WTC11 (cell line): ENCODE measurements at regions not wholly inside any gene's neighbourhood (a gene's known extent, or its start where the extent isn't known, plus 50 kb on each side); places are given as distances from the start of the nearest gene placed in this dataset.

Source experiments
- ATAC-seq: fragments of 200-7000 bp; cut with Tn5 transposase; 2 replicates; pipeline ENCODE4 v1.10.0; 2021; ENCODE audit warnings: mild to moderate bottlenecking, moderate library complexity
- CTCF ChIA-PET: fragments of 300-600 bp; sonication (Branson Sonifier 250); formaldehyde crosslinking; loops from one replicate; lab custom pipeline; 2021; ENCODE audit warnings: antibody characterized with exemption; lab: Charles Lee
- POLR2A ChIA-PET: fragments of 350-600 bp; sonication (Branson Sonifier 250); formaldehyde crosslinking; loops from one replicate; lab custom pipeline; 2021; ENCODE audit warnings: antibody characterized with exemption; lab: Charles Lee
- DNase-seq: peaks from one replicate; pipeline ENCODE4 v3.0.0; 2021; ENCODE audit warnings: low spot score
- H3K27ac Mint-ChIP-seq: 2 replicates; pipeline ENCODE4 v1.8.0; 2021; ENCODE audit warnings: mixed read lengths
- H3K27me3 Mint-ChIP-seq: 2 replicates; pipeline ENCODE4 v1.8.0; 2021; ENCODE audit warnings: low read depth, mild to moderate bottlenecking, moderate library complexity, mixed read lengths
- H3K36me3 Mint-ChIP-seq: 2 replicates; pipeline ENCODE4 v1.8.0; 2021; ENCODE audit warnings: mixed read lengths
- H3K4me1 Mint-ChIP-seq: 2 replicates; pipeline ENCODE4 v1.8.0; 2022; ENCODE audit warnings: mixed read lengths
- H3K4me3 Mint-ChIP-seq: 2 replicates; pipeline ENCODE4 v1.8.0; 2021; ENCODE audit warnings: mild to moderate bottlenecking, moderate library complexity, mixed read lengths
- H3K9me3 Mint-ChIP-seq: 2 replicates; pipeline ENCODE4 v1.8.0; 2021; ENCODE audit warnings: mixed read lengths
- AR ChIP-seq: fragments of 250-450 bp; sonication (Bioruptor Pico); IDR thresholded peaks from 2 replicates; pipeline ENCODE4 v1.9.0; 2021; ENCODE audit warnings: mild to moderate bottlenecking
- ELF4 ChIP-seq: sonication (generic); formaldehyde crosslinking; IDR thresholded peaks from 2 replicates; pipeline ENCODE4 v1.8.1; 2022; ENCODE audit warnings: low read depth, mild to moderate bottlenecking, moderate library complexity, missing genetic modification reagents
- FOXP1 ChIP-seq: sonication (generic); formaldehyde crosslinking; IDR thresholded peaks from 2 replicates; pipeline ENCODE4 v1.8.0; 2022; ENCODE audit warnings: missing genetic modification reagents, mild to moderate bottlenecking, moderate library complexity, borderline replicate concordance
- HMGA2 ChIP-seq: fragments of 250-450 bp; sonication (Bioruptor Pico); IDR thresholded peaks from 2 replicates; pipeline ENCODE4 v1.4.0; 2021; ENCODE audit warnings: mild to moderate bottlenecking, moderate library complexity
- IRF2 ChIP-seq: sonication (generic); formaldehyde crosslinking; IDR thresholded peaks from 2 replicates; pipeline ENCODE4 v1.8.0; 2022; ENCODE audit warnings: low read depth, missing genetic modification reagents, borderline replicate concordance
- NFATC4 ChIP-seq: fragments of 250-450 bp; sonication (Bioruptor Pico); IDR thresholded peaks from 2 replicates; pipeline ENCODE4 v1.9.0; 2021; ENCODE audit warnings: mild to moderate bottlenecking
- NFYB ChIP-seq: sonication (generic); formaldehyde crosslinking; conservative IDR thresholded peaks from 2 replicates; pipeline ENCODE4 v1.8.0; 2022; ENCODE audit warnings: low read depth, missing genetic modification reagents
- NR1H2 ChIP-seq: sonication (generic); formaldehyde crosslinking; IDR thresholded peaks from 2 replicates; pipeline ENCODE4 v1.9.0; 2021; ENCODE audit warnings: mild to moderate bottlenecking, moderate library complexity, missing genetic modification reagents
- RORB ChIP-seq: fragments of 250-450 bp; sonication (Bioruptor Pico); IDR thresholded peaks from 2 replicates; pipeline ENCODE4 v1.9.0; 2021; ENCODE audit warnings: mild to moderate bottlenecking
- TCF7 ChIP-seq: sonication (generic); formaldehyde crosslinking; IDR thresholded peaks from 2 replicates; pipeline ENCODE4 v1.8.0; 2022; ENCODE audit warnings: mild to moderate bottlenecking, low read depth, missing genetic modification reagents, moderate library complexity
- ZNF219 ChIP-seq: sonication (generic); formaldehyde crosslinking; IDR thresholded peaks from 2 replicates; pipeline ENCODE4 v1.8.0; 2023; ENCODE audit warnings: missing genetic modification reagents, mild to moderate bottlenecking, borderline replicate concordance
- ZNF263 ChIP-seq: sonication (generic); formaldehyde crosslinking; IDR thresholded peaks from 2 replicates; pipeline ENCODE4 v1.8.1; 2022; ENCODE audit warnings: low read depth, mild to moderate bottlenecking, moderate library complexity, missing genetic modification reagents
- ZNF396 ChIP-seq: fragments of 250-450 bp; sonication (Bioruptor Pico); IDR thresholded peaks from 2 replicates; pipeline ENCODE4 v1.8.0; 2021; ENCODE audit warnings: mild to moderate bottlenecking, moderate library complexity, borderline replicate concordance
- ZNF423 ChIP-seq: fragments of 250-450 bp; sonication (Bioruptor Pico); IDR thresholded peaks from 2 replicates; pipeline ENCODE4 v2.1.2; 2022; ENCODE audit warnings: mild to moderate bottlenecking, moderate library complexity
- TF ChIP-seq, protein P1 (sequence below): sonication (generic); formaldehyde crosslinking; IDR thresholded peaks from 2 replicates; pipeline ENCODE4 v1.8.1; 2023; ENCODE audit warnings: mild to moderate bottlenecking, missing genetic modification reagents
- TF ChIP-seq, protein P2 (sequence below): sonication (generic); formaldehyde crosslinking; IDR thresholded peaks from 2 replicates; pipeline ENCODE4 v1.8.1; 2022; ENCODE audit warnings: mild to moderate bottlenecking, moderate library complexity, missing genetic modification reagents
- TF ChIP-seq, protein P3 (sequence below): sonication (generic); formaldehyde crosslinking; IDR thresholded peaks from 2 replicates; pipeline ENCODE4 v1.8.0; 2023; ENCODE audit warnings: mild to moderate bottlenecking, missing genetic modification reagents
- TF ChIP-seq, protein P4 (sequence below): sonication (generic); formaldehyde crosslinking; IDR thresholded peaks from 2 replicates; pipeline ENCODE4 v1.8.1; 2023; ENCODE audit warnings: mild to moderate bottlenecking, missing genetic modification reagents, moderate library complexity
- TF ChIP-seq, protein P5 (sequence below): sonication (generic); formaldehyde crosslinking; IDR thresholded peaks from 2 replicates; pipeline ENCODE4 v1.8.1; 2023; ENCODE audit warnings: mild to moderate bottlenecking, missing genetic modification reagents, moderate library complexity
- TF ChIP-seq, protein P6 (sequence below): fragments of 250-450 bp; sonication (Bioruptor Pico); IDR thresholded peaks from 2 replicates; pipeline ENCODE4 v1.9.0; 2021; ENCODE audit warnings: mild to moderate bottlenecking

- H3K4me1 Mint-ChIP-seq: peaks cover 22% of the 10 kb centered on the region
- no peak overlapping the region for H3K4me3 Mint-ChIP-seq
- TF ChIP-seq, protein P1, sequence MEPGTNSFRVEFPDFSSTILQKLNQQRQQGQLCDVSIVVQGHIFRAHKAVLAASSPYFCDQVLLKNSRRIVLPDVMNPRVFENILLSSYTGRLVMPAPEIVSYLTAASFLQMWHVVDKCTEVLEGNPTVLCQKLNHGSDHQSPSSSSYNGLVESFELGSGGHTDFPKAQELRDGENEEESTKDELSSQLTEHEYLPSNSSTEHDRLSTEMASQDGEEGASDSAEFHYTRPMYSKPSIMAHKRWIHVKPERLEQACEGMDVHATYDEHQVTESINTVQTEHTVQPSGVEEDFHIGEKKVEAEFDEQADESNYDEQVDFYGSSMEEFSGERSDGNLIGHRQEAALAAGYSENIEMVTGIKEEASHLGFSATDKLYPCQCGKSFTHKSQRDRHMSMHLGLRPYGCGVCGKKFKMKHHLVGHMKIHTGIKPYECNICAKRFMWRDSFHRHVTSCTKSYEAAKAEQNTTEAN: no peak
- TF ChIP-seq FOXP1 (CRISPR knock-in tag) (no peak), ELF4 (CRISPR knock-in tag) (no peak), NR1H2 (CRISPR knock-in tag) (no peak), ZNF423 (CRISPR knock-in tag) (no peak), ZNF263 (CRISPR knock-in tag) (no peak), NFATC4 (no peak), IRF2 (CRISPR knock-in tag) (no peak), TCF7 (CRISPR knock-in tag) (no peak), ZNF396 (CRISPR knock-in tag) (no peak)
- TF ChIP-seq, protein P2, sequence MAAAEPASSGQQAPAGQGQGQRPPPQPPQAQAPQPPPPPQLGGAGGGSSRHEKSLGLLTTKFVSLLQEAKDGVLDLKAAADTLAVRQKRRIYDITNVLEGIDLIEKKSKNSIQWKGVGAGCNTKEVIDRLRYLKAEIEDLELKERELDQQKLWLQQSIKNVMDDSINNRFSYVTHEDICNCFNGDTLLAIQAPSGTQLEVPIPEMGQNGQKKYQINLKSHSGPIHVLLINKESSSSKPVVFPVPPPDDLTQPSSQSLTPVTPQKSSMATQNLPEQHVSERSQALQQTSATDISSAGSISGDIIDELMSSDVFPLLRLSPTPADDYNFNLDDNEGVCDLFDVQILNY (CRISPR knock-in tag): no peak
- ChIA-PET POLR2A (no interaction called here), CTCF (no interaction called here)
- no peak overlapping the region for H3K27ac Mint-ChIP-seq
- DNase-seq (no peak), ATAC-seq (no peak)
- peaks cover 6% of the 10 kb centered on the region for H3K36me3 Mint-ChIP-seq
- H3K9me3 Mint-ChIP-seq: peaks cover 8% of the 10 kb centered on the region
- H3K27me3 Mint-ChIP-seq: no peaks in the 10 kb centered on the region
These were observed 136.8 kb upstream of the F3 start for GRCh38 chr1:94678202-94678848.

- no peaks in the 10 kb centered on the region for H3K27me3 Mint-ChIP-seq
- H3K9me3 Mint-ChIP-seq: peaks cover 8% of the 10 kb centered on the region
- H3K4me1 Mint-ChIP-seq: peaks cover 20% of the 10 kb centered on the region
- CTCF ChIA-PET: interaction anchor here (0.7 kb wide), 1 partner anchor 8 kb away, joined by 3 read pairs; no protein-coding TSS in a partner anchor
- ATAC-seq: peak; percentile 60
- POLR2A ChIA-PET: no interaction called here
- H3K4me3 Mint-ChIP-seq: no peak overlapping the region
- H3K36me3 Mint-ChIP-seq: peaks cover 6% of the 10 kb centered on the region
- DNase-seq: no peak
- no peak overlapping the region for H3K27ac Mint-ChIP-seq
- TF ChIP-seq, protein P3, sequence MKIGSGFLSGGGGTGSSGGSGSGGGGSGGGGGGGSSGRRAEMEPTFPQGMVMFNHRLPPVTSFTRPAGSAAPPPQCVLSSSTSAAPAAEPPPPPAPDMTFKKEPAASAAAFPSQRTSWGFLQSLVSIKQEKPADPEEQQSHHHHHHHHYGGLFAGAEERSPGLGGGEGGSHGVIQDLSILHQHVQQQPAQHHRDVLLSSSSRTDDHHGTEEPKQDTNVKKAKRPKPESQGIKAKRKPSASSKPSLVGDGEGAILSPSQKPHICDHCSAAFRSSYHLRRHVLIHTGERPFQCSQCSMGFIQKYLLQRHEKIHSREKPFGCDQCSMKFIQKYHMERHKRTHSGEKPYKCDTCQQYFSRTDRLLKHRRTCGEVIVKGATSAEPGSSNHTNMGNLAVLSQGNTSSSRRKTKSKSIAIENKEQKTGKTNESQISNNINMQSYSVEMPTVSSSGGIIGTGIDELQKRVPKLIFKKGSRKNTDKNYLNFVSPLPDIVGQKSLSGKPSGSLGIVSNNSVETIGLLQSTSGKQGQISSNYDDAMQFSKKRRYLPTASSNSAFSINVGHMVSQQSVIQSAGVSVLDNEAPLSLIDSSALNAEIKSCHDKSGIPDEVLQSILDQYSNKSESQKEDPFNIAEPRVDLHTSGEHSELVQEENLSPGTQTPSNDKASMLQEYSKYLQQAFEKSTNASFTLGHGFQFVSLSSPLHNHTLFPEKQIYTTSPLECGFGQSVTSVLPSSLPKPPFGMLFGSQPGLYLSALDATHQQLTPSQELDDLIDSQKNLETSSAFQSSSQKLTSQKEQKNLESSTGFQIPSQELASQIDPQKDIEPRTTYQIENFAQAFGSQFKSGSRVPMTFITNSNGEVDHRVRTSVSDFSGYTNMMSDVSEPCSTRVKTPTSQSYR (CRISPR knock-in tag): no peak
- TF ChIP-seq ZNF219: no peak
- TF ChIP-seq, protein P4, sequence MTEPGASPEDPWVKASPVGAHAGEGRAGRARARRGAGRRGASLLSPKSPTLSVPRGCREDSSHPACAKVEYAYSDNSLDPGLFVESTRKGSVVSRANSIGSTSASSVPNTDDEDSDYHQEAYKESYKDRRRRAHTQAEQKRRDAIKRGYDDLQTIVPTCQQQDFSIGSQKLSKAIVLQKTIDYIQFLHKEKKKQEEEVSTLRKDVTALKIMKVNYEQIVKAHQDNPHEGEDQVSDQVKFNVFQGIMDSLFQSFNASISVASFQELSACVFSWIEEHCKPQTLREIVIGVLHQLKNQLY (CRISPR knock-in tag): no peak
- TF ChIP-seq NFYB (CRISPR knock-in tag): peak; percentile 42; the same call in 1 of the 2 replicates
- TF ChIP-seq AR (CRISPR knock-in tag): no peak
- no peak for TF ChIP-seq HMGA2 (CRISPR knock-in tag)
- TF ChIP-seq, protein P5, sequence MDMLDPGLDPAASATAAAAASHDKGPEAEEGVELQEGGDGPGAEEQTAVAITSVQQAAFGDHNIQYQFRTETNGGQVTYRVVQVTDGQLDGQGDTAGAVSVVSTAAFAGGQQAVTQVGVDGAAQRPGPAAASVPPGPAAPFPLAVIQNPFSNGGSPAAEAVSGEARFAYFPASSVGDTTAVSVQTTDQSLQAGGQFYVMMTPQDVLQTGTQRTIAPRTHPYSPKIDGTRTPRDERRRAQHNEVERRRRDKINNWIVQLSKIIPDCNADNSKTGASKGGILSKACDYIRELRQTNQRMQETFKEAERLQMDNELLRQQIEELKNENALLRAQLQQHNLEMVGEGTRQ (CRISPR knock-in tag): peak; percentile 76
- TF ChIP-seq RORB (CRISPR knock-in tag): no peak
- TF ChIP-seq, protein P6, sequence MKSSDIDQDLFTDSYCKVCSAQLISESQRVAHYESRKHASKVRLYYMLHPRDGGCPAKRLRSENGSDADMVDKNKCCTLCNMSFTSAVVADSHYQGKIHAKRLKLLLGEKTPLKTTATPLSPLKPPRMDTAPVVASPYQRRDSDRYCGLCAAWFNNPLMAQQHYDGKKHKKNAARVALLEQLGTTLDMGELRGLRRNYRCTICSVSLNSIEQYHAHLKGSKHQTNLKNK (CRISPR knock-in tag): no peak
These were observed 136.2 kb upstream of the F3 start for GRCh38 chr1:94677714-94678113.
